Inferior parietal cortex (tissue), 1 donor: ENCODE measurements at regions not wholly inside any gene's neighbourhood (a gene's known extent, or its start where the extent isn't known, plus 50 kb on each side); places are given as distances from the start of the nearest gene placed in this dataset.

ENCODE experiments used
- DNase-seq: peaks from one replicate; pipeline ENCODE4 v3.0.0-alpha.2; 2016; ENCODE audit errors: extremely low spot score

GRCh38 chr18:43879415-43879814 is 602.1 kb upstream of the SYT4 start:
- no peak for DNase-seq

GRCh38 chr18:43882358-43883055 is 605.2 kb upstream of the SYT4 start:
- no peak for DNase-seq

DNA sequence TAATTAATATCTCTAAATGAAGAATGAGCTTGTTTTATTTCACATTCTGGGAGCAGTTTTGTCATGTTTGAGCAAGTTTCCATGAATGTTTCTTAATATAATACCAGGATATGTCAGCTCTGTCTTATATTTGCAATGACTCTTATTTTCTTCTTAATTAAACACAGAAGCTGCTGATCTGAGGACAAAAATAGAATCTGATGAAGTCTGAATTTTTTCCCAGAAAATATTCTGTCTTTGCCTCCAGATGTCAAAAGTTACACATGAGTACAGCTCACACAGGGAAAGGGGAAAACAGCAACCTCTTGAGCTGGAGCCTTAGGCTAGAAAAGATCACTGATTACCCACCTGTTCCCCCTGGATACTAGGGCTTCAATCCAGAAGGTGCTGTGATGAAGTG is 606.6 kb upstream of the SYT4 start:
- no peak for DNase-seq

DNA sequence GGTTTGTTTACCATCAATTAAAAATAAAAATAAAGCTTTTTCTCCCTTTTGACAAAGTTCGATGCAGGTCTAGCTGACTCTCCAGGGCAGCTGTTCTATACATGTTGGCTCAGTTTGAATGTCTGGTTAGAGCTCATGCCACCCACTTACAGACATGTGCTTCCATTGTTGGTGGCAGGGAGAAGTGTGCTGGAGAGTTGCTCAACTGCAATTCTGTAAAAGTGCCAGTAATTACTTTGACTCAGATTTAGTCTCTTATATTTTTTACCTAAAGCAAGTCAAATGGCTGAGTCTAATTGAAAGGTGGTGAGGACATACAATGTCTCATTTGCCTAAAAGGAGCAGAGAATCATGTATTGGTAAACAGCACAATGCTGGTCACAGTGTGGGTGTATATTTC is 609.1 kb upstream of the SYT4 start:
- no peak for DNase-seq

- DNase-seq, result no peak
Observed at GRCh38 chr18:43887491-43887890, 610.2 kb upstream of the SYT4 start.

DNA sequence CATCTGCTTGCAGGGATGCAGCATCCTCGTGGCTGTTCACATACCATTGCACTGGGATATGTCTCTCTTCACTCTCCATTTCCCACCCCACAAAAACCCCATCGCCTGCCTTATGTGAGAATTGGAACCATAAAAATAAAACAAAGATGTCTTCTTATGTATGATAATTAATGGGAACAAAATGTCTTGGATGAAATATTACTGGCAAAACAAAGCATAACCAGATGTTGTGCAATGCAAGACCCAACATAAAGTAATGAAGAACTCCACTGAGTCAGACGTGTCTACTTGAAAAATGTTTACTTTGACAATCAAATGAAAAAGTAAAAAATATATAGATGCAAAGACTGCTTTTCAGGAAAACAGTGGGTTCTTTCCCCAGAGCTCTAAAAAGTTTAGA is 611.3 kb upstream of the SYT4 start:
- DNase-seq, result no peak

GRCh38 chr18:43893001-43893637 is 615.8 kb upstream of the SYT4 start:
- DNase-seq, result peak; percentile 19

DNA sequence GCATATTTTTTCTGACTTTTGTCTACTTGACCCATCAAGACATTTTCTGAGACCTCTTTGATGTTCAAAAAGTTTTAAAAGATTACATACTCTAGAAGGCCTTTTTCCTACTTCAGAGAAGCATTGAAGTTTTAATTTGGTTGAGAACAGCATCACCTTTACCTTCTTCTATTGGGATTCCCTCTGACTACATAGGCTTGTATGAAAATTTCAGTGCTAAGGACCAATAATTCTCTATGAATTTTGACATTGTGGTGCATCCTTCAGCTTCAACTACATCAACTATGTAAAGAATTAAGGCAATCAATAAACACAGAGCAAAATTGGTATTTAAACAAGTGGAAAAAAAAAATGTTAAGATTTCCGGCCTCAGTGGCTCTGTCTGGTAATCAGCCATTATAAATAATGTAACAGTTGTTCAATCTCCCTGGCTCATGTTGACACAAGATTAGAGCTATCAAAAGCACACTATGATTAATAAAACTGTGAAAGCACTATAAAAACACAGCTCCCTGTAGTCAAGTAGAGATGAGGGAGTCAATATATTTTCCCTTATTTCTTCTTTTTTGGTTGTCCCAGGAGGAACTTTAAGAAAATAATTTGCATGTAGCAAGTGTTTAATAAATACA is 627.0 kb upstream of the SYT4 start:
- no peak for DNase-seq

DNA sequence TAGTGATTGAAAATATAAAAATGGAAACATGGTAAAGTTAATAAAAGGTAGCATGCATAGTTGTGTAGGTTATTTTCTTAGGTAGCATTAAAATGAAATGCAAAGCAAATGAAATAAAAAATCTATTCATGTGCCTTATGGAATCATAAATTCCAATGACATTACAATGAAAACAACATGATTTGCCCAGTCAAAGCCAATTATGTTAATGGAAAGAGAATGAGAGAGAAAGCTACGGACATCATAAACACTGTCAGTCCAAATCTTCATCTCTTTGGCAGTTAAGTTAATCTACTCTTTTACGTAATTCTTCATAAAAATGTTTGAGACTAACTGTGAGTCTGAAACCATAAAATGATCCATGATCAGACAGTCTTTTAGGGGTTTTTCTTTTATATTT is 636.7 kb upstream of the SYT4 start:
- no peak for DNase-seq

DNA sequence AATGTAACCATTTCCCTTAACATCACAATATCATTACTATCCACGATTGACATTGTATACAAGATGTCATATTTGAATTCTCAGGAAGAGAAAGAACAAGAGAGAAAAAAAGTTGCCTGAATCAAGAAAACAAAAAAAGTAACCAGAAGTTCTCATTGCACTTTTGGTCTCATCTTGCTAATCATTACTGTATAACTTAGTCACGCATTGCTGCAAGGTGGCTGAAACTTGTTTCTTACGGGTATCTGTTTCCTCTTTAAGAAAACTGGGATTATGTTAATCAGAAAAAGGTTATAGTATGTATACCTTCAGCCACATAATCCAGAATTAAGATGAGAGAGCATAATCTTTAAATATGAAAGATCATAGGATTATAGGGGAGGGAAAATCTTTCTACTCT is 639.7 kb upstream of the SYT4 start:
- no peak for DNase-seq

GRCh38 chr18:43917520-43917919 is 640.2 kb upstream of the SYT4 start:
- DNase-seq, result no peak

- DNase-seq, result no peak
Observed at GRCh38 chr18:43919551-43919950, 642.3 kb upstream of the SYT4 start.

GRCh38 chr18:43931439-43931838 is 654.1 kb upstream of the SYT4 start:
- DNase-seq, result no peak

- DNase-seq, result no peak
Observed at GRCh38 chr18:43932140-43932539, 654.9 kb upstream of the SYT4 start.

GRCh38 chr18:43933177-43933576 is 655.9 kb upstream of the SYT4 start:
- DNase-seq, result no peak

GRCh38 chr18:43934322-43934721 is 657.0 kb upstream of the SYT4 start:
- DNase-seq, result no peak

DNA sequence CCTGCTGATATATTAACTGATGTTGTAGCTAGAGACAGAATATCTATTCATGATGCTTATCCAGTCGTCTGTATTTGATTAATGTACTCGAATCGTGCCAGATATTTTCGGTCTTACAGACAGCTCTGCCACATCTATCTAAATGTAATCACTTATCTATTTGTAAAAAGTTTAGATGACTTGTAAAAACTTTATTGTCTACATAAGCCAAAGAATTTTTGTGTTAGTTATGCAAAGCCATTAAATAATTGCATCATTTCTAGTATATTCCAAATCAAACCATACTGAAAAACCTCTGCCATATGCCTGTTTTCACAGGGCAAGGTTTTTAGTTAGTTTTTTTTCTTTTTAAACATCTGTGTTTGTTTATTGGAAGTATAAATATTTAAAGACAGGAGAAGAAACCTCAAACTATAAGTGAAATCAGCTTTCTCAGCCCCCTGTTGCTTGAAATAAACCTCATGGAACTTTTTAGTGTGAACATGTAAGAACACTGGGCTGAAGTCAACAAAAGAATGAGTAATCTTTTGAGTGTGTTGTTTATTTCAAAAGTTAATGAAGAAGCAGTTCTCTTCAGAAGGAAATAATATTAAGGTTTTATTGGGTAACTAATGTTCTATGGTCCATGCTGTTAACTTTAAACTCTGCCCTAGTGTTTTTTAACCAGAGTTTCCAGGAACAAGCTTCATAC is 657.6 kb upstream of the SYT4 start:
- DNase-seq, result no peak

GRCh38 chr18:43936176-43936575 is 658.9 kb upstream of the SYT4 start:
- no peak for DNase-seq

DNA sequence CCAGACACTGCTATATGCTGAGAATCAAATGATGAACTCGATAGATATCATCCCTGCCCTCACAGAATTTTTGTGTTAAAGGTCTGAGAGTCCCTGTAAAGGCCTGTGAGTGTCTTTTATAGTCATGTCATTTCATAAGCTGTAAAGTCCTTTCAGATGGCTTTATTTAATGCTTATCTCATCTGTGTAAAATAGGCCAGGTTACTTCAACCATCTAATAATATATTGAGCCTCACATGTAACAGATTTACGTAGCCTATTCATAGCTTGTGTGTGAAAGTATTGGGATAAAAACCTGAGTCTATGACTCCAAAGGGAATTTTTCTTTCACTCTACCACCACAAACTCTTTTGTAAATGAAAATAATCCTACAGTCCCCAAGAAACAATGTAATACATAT is 672.0 kb upstream of the SYT4 start:
- DNase-seq, result no peak

- DNase-seq, result no peak
Observed at GRCh38 chr18:43950062-43950461, 672.8 kb upstream of the SYT4 start.

GRCh38 chr18:43952398-43952797 is 675.1 kb upstream of the SYT4 start:
- no peak for DNase-seq

DNA sequence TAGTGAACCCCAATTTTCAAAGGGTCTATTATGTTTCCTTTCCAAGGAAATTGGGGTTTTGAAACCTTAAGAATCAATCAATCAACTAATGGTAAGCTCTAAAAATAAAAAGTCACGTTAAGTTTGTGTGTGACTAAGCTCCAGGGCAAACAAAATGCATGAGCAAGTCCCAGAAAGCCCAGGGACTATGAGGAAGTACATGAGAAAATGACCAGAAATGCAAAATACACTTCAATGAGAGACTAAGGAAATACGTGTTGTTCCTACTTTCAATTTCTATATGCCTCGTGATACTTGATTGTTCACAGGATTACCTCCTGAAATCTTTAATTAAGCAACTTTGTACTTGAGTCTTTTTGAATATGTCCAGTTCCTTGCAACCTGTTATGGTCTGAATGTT is 684.4 kb upstream of the SYT4 start:
- no peak for DNase-seq

GRCh38 chr18:43964666-43965065 is 687.4 kb upstream of the SYT4 start:
- DNase-seq, result no peak
